Gastroesophageal sphincter (tissue), 4 donors: ENCODE measurements at regions not wholly inside any gene's neighbourhood (a gene's known extent, or its start where the extent isn't known, plus 50 kb on each side); places are given as distances from the start of the nearest gene placed in this dataset.
"Not testable (repeated sequence)": the region's sequence is repeated elsewhere in the genome, so short reads cannot be mapped to it uniquely, and the experiment has no call there.

ENCODE experiments used
- ATAC-seq: fragments of 150-250 bp; one replicate; pipeline ENCODE4 v1.9.1; 2016; ENCODE audit warnings: mild to moderate bottlenecking, moderate library complexity
- H3K27ac ChIP-seq, 4 donors: fragments of 200-600 bp; sonication (generic) in 3 of 4; 1 replicate in 3 of 4; 2 replicates in 1 of 4; pipeline ENCODE4 v1.5.1; 2016 to 2019
- H3K27me3 ChIP-seq: fragments of 200-600 bp; sonication (generic); one replicate; pipeline ENCODE4 v1.5.1; 2019
- H3K36me3 ChIP-seq, 2 donors: fragments of 200-600 bp; sonication (generic); one replicate each; pipeline ENCODE4 v1.5.1; 2019; ENCODE audit warnings: control low read depth in 1 of 2
- H3K4me1 ChIP-seq, 3 donors: fragments of 200-600 bp; sonication (generic); 1 replicate in 2 of 3; 2 replicates in 1 of 3; pipeline ENCODE4 v1.5.1; 2016 to 2019; ENCODE audit warnings: control low read depth in 2 of 3
- H3K4me3 ChIP-seq, 2 donors: fragments of 200-600 bp; sonication (generic); one replicate each; pipeline ENCODE4 v1.5.1; 2019; ENCODE audit warnings: mild to moderate bottlenecking in 1 of 2, moderate library complexity in 1 of 2
- H3K9me3 ChIP-seq, 3 donors: fragments of 200-600 bp; sonication (generic); one replicate each; pipeline ENCODE4 v1.5.1; 2017 to 2019; ENCODE audit warnings: control low read depth in 2 of 3
- EP300 ChIP-seq: sonication (generic); formaldehyde crosslinking; IDR thresholded peaks from one replicate; pipeline ENCODE4 v1.6.1; 2017; ENCODE audit warnings: antibody characterized with exemption, mild to moderate bottlenecking
- POLR2A ChIP-seq, 2 donors: fragments of 450-650 bp; IDR thresholded peaks; one replicate each; pipeline ENCODE4 v1.6.1; 2017; ENCODE audit warnings: antibody characterized with exemption in 2 of 2, mild to moderate bottlenecking in 2 of 2, moderate library complexity in 1 of 2
- POLR2AphosphoS5 ChIP-seq: sonication (generic); formaldehyde crosslinking; IDR thresholded peaks from one replicate; pipeline ENCODE4 v1.6.1; 2017; ENCODE audit warnings: antibody characterized with exemption
- WGBS, 2 donors: methylation state at CpG; one replicate each; pipeline ENCODE4 v1.1.5; 2018; ENCODE audit warnings: low coverage in 1 of 2; 5-methylcytosine and 5-hydroxymethylcytosine counted together
- TF ChIP-seq, protein P1 (sequence below), 4 experiments: fragments of 200-600 bp in 2 of 4; fragments of 450-650 bp in 2 of 4; sonication (generic) in 1 of 4; IDR thresholded peaks; one replicate each; pipeline ENCODE4 v1.5.1; 2017 to 2019; ENCODE audit warnings: antibody characterized with exemption in 4 of 4, mild to moderate bottlenecking in 2 of 4, moderate library complexity in 2 of 4

DNA sequence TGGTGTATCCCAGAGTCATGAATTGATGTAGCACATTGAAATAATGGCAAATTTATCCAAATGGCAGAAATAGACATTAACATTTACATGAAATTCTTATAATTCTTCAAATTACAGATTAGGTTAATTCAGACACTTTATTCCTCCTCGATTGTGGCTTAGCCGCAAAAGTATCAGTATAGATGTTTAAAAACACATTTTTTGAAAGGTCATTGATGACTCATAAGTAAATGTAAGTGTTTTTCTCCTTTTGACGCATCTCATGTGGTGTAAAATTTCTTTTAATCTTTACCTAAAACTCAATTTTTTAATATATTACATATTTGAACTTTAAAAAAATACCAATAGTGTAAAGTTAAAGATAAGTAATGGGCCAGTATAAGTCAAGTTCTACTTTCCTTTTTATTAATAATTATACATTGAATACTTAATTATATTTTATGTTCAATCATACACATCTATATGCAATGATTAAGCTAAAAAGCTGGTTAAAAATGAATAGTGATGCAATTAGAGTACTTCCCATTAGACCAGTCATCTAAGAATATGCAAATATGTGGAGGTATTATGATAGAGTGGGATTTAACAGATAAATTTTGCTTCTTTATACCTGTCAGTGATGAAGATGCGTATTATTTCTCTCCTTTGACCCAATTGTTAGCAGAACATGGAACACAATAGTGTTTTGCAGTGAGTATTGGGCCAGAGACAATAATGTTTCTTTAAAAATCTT, 678.1 kb upstream of the DPPA4 start:
- no peak for ATAC-seq
- TF ChIP-seq POLR2A (IDR thresholded peaks at IDR 0.05), result no peak
- Histone ChIP-seq H3K27ac (no peak overlapping the region), H3K9me3 (no peaks in the 10 kb centered on the region), H3K27me3 (no peaks in the 10 kb centered on the region), H3K4me3 (no peak overlapping the region), H3K4me1 (peaks cover 0 to 10% (median 0%) of the 10 kb centered on the region in 3 donors), H3K36me3 (no peaks in the 10 kb centered on the region)
- WGBS, 2 donors, result 77 to 86% methylated on average over 4 of the region's 4 CpGs

DNA sequence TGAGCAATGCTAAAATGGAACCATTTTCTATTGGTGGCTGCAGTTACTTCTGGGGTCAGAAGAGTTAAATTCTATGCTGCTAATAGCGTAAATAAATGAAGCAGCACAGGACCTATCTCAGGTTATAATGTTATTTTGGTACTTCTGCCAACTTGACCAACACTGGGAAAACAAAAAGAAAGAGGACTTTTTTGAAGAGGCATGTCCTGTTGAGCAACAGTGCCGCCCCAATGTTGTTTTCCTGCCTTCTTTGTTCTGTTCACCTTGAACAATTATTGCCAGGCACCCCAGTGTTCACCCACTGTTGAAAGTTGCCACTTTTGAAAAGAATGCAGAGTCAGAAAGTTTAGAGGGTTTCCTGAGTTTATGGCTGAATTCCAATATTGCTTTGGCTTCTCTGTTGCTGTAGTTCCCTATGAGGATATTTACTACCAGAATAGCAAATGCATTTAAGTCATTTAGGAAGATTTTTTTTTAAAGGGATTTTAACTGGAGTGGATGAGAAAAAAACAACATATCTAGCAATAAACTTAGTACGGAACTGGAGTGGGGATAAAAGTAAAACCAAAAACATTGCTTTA, 679.0 kb upstream of the DPPA4 start:
- peaks cover 0 to 10% (median 0%) of the 10 kb centered on the region in 3 donors for H3K4me1 ChIP-seq
- no peaks in the 10 kb centered on the region for H3K27me3 ChIP-seq
- TF ChIP-seq, protein P1, sequence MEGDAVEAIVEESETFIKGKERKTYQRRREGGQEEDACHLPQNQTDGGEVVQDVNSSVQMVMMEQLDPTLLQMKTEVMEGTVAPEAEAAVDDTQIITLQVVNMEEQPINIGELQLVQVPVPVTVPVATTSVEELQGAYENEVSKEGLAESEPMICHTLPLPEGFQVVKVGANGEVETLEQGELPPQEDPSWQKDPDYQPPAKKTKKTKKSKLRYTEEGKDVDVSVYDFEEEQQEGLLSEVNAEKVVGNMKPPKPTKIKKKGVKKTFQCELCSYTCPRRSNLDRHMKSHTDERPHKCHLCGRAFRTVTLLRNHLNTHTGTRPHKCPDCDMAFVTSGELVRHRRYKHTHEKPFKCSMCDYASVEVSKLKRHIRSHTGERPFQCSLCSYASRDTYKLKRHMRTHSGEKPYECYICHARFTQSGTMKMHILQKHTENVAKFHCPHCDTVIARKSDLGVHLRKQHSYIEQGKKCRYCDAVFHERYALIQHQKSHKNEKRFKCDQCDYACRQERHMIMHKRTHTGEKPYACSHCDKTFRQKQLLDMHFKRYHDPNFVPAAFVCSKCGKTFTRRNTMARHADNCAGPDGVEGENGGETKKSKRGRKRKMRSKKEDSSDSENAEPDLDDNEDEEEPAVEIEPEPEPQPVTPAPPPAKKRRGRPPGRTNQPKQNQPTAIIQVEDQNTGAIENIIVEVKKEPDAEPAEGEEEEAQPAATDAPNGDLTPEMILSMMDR (IDR thresholded peaks at IDR 0.05), result no peak
- TF ChIP-seq POLR2AphosphoS5, result no peak
- TF ChIP-seq POLR2A (IDR thresholded peaks at IDR 0.05), result no peak
- TF ChIP-seq EP300, result no peak
- no peaks in the 10 kb centered on the region for H3K9me3 ChIP-seq
- 46 to 47% methylated on average over 3 of the region's 3 CpGs for WGBS, 2 donors
- no peaks in the 10 kb centered on the region for H3K36me3 ChIP-seq
- no peak overlapping the region for H3K4me3 ChIP-seq
- ATAC-seq, result no peak
- no peak overlapping the region for H3K27ac ChIP-seq

DNA sequence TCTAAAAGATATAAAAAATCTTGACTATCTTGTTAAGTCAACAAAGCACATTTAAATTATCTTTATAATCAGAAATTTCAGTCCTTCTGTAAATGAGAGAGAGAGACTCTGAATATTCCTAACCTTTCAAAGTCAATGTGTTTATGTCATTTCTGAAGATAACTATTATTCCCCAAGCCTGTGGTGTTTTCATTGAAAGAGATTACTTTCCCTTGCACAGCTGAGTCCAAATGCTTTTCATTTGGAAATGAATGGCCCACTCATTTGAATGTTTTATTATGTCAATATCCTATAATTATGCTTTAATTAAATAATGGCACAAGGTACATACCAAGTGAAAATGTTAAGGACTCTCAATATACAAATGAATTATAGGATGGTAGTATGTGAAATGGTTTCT, 680.0 kb upstream of the DPPA4 start:
- Histone ChIP-seq H3K27ac (no peak overlapping the region), H3K27me3 (no peaks in the 10 kb centered on the region), H3K36me3 (no peaks in the 10 kb centered on the region), H3K9me3 (no peaks in the 10 kb centered on the region), H3K4me3 (no peak overlapping the region), H3K4me1 (peaks cover 0 to 10% (median 0%) of the 10 kb centered on the region in 3 donors)
- no peak for ATAC-seq
- TF ChIP-seq, protein P1 (IDR thresholded peaks at IDR 0.05), result no peak
- TF ChIP-seq POLR2AphosphoS5 (no peak), EP300 (no peak), POLR2A (IDR thresholded peaks at IDR 0.05) (no peak)

DNA sequence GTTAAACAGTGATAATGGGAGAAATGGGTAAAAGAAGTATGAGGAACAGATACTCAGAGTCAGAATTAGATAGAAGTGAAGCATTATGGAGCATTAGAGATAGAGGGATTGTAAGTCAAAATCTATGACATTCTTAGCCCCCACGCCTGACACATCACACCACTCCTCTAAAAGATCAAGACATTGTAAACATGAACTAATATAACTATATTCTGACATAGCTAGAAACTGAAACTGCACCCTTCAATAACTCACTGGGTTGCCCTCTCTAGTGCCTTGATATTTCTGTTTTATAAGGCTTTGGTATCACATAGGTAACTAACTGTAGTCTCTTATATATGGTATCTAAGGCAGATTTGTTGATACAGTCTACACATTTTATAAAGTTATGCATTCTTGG, 684.3 kb upstream of the DPPA4 start:
- Histone ChIP-seq H3K27me3 (no peaks in the 10 kb centered on the region), H3K27ac (no peak overlapping the region), H3K4me3 (no peak overlapping the region), H3K4me1 (no peaks in the 10 kb centered on the region), H3K36me3 (no peaks in the 10 kb centered on the region), H3K9me3 (no peaks in the 10 kb centered on the region)
- WGBS, 2 donors, result 50 to 82% methylated on average over 1 of the region's 1 CpG
- TF ChIP-seq, protein P1 (IDR thresholded peaks at IDR 0.05), result no peak
- no peak for TF ChIP-seq POLR2A (IDR thresholded peaks at IDR 0.05)
- no peak for TF ChIP-seq POLR2AphosphoS5
- no peak for TF ChIP-seq EP300
- ATAC-seq, result no peak

DNA sequence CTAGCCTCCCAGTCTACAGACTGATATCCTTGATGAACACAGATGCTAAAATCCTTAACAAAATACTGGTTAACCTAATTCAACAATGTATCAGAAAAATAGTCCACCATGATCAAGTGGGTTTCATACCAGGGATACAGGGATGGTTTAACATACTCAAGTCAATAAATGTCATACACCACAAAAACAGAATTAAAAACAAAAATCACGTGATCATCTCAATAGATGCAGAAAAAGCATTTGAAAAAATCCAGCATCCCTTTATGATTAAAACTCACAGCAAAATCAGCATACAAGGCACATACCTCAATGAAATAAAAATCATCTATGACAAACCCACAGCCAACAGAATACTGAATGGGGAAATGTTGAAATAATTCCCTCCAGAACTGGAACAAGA, 685.7 kb upstream of the DPPA4 start:
- H3K9me3 ChIP-seq, H3K36me3 ChIP-seq, H3K4me1 ChIP-seq, ATAC-seq, H3K27ac ChIP-seq, H3K4me3 ChIP-seq, H3K27me3 ChIP-seq: not testable (repeated sequence)
- 72 to 100% methylated on average over 1 of the region's 1 CpG for WGBS, 2 donors

DNA sequence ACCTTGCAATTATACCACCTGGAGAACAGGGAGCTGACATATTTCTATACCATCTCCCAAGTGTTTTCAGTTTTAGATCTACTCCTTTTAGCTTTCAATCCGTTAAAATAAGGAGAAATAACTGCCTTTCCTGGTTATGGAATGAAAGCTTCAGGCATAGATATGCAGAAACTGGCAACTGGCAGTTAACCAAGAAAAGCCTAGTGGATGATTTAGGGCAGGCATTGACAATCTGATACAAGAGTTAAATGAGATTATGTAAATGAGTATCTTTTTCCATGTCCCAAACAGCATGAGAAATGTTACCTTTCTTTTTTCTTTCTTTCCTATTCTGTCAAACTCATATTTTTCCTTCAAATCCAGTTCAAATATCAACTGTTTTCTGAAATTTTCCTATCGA, 689.1 kb upstream of the DPPA4 start:
- WGBS, 2 donors, result 75 to 80% methylated on average over 2 of the region's 2 CpGs
- TF ChIP-seq EP300 (no peak), POLR2AphosphoS5 (no peak), POLR2A (IDR thresholded peaks at IDR 0.05) (no peak)
- TF ChIP-seq, protein P1 (IDR thresholded peaks at IDR 0.05), result no peak
- ATAC-seq, result no peak

More for the DNA sequence above, 689.1 kb upstream of the DPPA4 start:
- H3K36me3 ChIP-seq, result no peaks in the 10 kb centered on the region
- H3K4me1 ChIP-seq, result no peaks in the 10 kb centered on the region
- no peak overlapping the region for H3K27ac ChIP-seq
- H3K9me3 ChIP-seq, result no peaks in the 10 kb centered on the region
- no peak overlapping the region for H3K4me3 ChIP-seq
- H3K27me3 ChIP-seq, result no peaks in the 10 kb centered on the region
